Body of pancreas (tissue), 4 donors: ENCODE measurements at regions not wholly inside any gene's neighbourhood (a gene's known extent, or its start where the extent isn't known, plus 50 kb on each side); places are given as distances from the start of the nearest gene placed in this dataset.

Source experiments
- ATAC-seq: fragments of 150-250 bp; one replicate; pipeline ENCODE4 v1.9.1; 2016
- DNase-seq, 4 donors: peaks; one replicate each; pipeline ENCODE4 v3.0.0-alpha.2; 2019
- H3K27ac ChIP-seq, 4 donors: fragments of 200-600 bp; sonication (generic); 1 replicate in 3 of 4; 2 replicates in 1 of 4; pipeline versions ENCODE4 v1.5.1 to v1.6.1; 2016 to 2019; ENCODE audit warnings: mild to moderate bottlenecking in 1 of 4, mixed read lengths in 1 of 4, moderate library complexity in 1 of 4
- H3K27me3 ChIP-seq, 2 donors: fragments of 200-600 bp; sonication (generic); one replicate each; pipeline ENCODE4 v1.6.0; 2016; ENCODE audit warnings: mild to moderate bottlenecking in 1 of 2
- H3K36me3 ChIP-seq, 2 donors: fragments of 200-600 bp; sonication (generic); replicated peaks in 1 of 2; 2 replicates each; pipeline ENCODE4 v1.5.1; 2016; ENCODE audit warnings: low read depth in 2 of 2; ENCODE audit not compliant: insufficient read depth in 1 of 2
- H3K4me1 ChIP-seq: fragments of 200-600 bp; sonication (generic); one replicate; pipeline ENCODE4 v1.6.0; 2016
- H3K4me3 ChIP-seq, 2 donors: fragments of 200-600 bp; sonication (generic); 1 replicate in 1 of 2; 2 replicates in 1 of 2; pipeline ENCODE4 v1.5.1; 2016 to 2019
- H3K9me3 ChIP-seq, 3 donors: fragments of 200-600 bp; sonication (generic); 1 replicate in 2 of 3; 2 replicates in 1 of 3; pipeline ENCODE4 v1.5.1; 2016
- CTCF ChIP-seq, 7 experiments: fragments of 450-650 bp in 4 of 7; fragments of 200-600 bp in 3 of 7; sonication (generic) in 3 of 7; IDR thresholded peaks; one replicate each; pipeline ENCODE4 v1.5.1; 2016 to 2019; ENCODE audit warnings: antibody characterized with exemption in 7 of 7
- POLR2A ChIP-seq, 3 donors: fragments of 450-650 bp; IDR thresholded peaks; one replicate each; pipeline ENCODE4 v1.6.1; 2016; ENCODE audit warnings: antibody characterized with exemption in 3 of 3, mild to moderate bottlenecking in 2 of 3
- WGBS, 2 donors: methylation state at CpG; one replicate each; pipeline ENCODE4 v1.1.5; 2017; 5-methylcytosine and 5-hydroxymethylcytosine counted together
- intact Hi-C: fragments of 100-400 bp; cut with DNase I; formaldehyde crosslinking; loops from one replicate; pipeline ENCODE4 v1.15.1; 2023

DNA sequence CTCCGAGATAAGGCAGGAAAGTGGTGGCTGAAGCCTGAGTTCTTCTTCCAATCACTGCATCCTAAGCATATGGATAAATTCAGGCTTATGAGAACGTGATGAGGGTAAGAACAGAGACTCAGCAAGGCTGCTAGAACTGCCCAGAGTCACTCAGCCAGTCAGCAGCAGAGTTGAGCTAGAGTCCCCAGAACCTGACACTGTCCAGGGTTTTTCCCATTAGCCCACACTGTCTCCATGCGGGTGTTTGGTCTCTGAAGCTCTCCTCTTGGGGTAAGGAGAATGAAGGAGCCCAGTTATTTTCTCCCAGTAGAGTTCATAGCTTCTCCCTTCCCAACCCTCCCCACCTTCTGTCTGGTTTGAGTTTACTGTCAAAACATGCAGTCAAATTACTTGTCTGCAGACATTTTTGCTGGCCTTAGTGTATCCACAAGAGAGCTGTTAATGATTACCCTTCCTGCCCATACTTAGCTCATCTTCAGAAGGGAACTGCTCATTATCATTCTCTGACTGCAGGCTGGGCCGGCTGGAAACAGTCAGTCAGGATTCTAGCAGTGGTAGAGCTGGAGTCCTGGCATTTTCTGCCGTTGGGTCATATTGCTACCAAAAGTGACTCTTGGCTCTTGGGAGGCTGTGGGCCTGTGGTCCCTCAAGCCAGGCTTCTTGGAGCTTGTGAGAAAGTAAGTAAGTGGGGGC is 460.0 kb downstream of the HS3ST3B1 start:
- no peaks in the 10 kb centered on the region for H3K27me3 ChIP-seq
- TF ChIP-seq POLR2A (IDR thresholded peaks at IDR 0.05) = no peak
- no peak for TF ChIP-seq CTCF (IDR thresholded peaks at IDR 0.05)
- whole genome bisulfite sequencing, 2 donors = 61 to 63% methylated on average over 5 of the region's 5 CpGs
- intact Hi-C loops = no loop called here
- H3K4me1 ChIP-seq = peaks cover 20% of the 10 kb centered on the region
- ATAC-seq (no peak), DNase-seq (no peak)
- H3K9me3 ChIP-seq = no peaks in the 10 kb centered on the region
- H3K27ac ChIP-seq = no peak overlapping the region
- no peak overlapping the region for H3K4me3 ChIP-seq
- no peaks in the 10 kb centered on the region for H3K36me3 ChIP-seq

DNA sequence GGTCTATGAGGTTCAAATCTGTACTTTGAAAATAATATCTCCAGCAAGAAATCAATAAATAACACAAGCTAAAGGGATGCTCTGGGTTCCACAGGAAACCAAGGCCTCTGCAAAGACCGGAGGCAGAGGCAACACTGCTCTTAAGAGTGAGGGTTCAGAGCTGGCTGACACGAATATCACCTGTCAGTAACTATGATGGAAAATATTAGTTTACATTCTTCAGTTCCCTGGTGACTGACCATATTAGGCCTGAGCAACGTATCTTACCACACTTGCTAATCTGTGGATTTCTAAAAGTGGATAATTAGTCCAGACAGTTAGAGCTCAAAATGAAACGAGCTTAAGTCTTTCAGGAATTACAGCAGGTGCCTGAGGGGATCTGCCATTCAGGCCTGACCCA is 459.3 kb downstream of the HS3ST3B1 start:
- H3K36me3 ChIP-seq = no peaks in the 10 kb centered on the region
- intact Hi-C loops = no loop called here
- no peak overlapping the region for H3K4me3 ChIP-seq
- WGBS, 2 donors = 51 to 58% methylated on average over 4 of the region's 4 CpGs
- no peaks in the 10 kb centered on the region for H3K27me3 ChIP-seq
- peaks cover 20% of the 10 kb centered on the region for H3K4me1 ChIP-seq
- no peaks in the 10 kb centered on the region for H3K9me3 ChIP-seq
- ATAC-seq = no peak
- H3K27ac ChIP-seq = no peak overlapping the region
- DNase-seq = no peak
- no peak for TF ChIP-seq POLR2A (IDR thresholded peaks at IDR 0.05)
- no peak for TF ChIP-seq CTCF (IDR thresholded peaks at IDR 0.05)

DNA sequence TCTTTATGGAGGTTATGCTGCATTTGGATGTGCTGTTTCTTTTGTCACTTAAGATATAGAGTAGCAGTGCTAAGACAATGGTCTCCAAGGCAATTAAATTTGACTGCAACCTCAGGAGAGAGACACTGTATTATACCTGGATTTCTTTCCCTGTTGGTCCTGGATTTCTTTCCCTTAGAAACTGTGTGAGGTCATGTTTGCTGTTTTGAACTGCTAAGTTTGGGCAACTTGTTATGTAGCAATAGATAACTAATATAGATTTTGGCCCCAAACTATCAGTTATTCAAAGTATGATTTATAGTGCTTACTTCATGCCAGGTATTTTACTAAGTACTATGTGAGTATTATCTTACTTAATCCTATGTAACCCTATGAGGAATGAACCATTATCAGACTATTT is 458.4 kb downstream of the HS3ST3B1 start:
- no peak overlapping the region for H3K4me3 ChIP-seq
- no peaks in the 10 kb centered on the region for H3K36me3 ChIP-seq
- ATAC-seq = peak; percentile 72
- H3K9me3 ChIP-seq = no peaks in the 10 kb centered on the region
- intact Hi-C loops = no loop called here
- peaks cover 20% of the 10 kb centered on the region for H3K4me1 ChIP-seq
- TF ChIP-seq POLR2A (IDR thresholded peaks at IDR 0.05) = no peak
- TF ChIP-seq CTCF (IDR thresholded peaks at IDR 0.05) = no peak
- DNase-seq = no peak
- H3K27ac ChIP-seq = peak overlapping the region in 1 of 4 donors; percentile 25
- no peaks in the 10 kb centered on the region for H3K27me3 ChIP-seq

DNA sequence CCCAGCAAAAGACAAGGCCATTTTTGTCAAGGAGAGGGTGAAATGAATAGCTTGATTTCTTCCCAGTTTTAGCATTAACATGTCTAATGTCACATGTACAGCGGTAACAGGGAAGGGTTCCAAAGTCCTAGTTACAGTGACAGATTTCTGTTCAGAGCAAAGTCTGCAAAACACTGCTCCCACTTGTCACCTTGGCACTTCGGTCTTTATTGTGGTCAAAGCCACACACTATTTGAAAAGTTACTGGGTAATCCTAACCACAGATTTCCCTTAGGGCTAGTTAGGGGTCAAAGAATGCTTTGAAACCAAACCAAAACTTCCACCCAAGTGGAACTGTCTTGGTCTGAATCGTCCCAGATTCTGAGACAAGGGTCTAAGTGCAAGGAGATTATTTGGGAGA is 455.6 kb downstream of the HS3ST3B1 start:
- no peak for DNase-seq
- TF ChIP-seq CTCF (IDR thresholded peaks at IDR 0.05) = no peak
- no peak for TF ChIP-seq POLR2A (IDR thresholded peaks at IDR 0.05)
- Histone ChIP-seq H3K4me1 (peaks cover 20% of the 10 kb centered on the region), H3K36me3 (no peaks in the 10 kb centered on the region), H3K9me3 (no peaks in the 10 kb centered on the region), H3K27ac (no peak overlapping the region), H3K4me3 (no peak overlapping the region), H3K27me3 (no peaks in the 10 kb centered on the region)
- ATAC-seq = peak; percentile 42
- WGBS, 2 donors = 25 to 29% methylated on average over 3 of the region's 3 CpGs
- intact Hi-C loops = no loop called here

- 18 to 20% methylated on average over 1 of the region's 1 CpG for WGBS, 2 donors
- no peak for ATAC-seq
- Histone ChIP-seq H3K4me3 (no peak overlapping the region), H3K4me1 (peaks cover 10% of the 10 kb centered on the region), H3K36me3 (no peaks in the 10 kb centered on the region), H3K9me3 (no peaks in the 10 kb centered on the region), H3K27me3 (no peaks in the 10 kb centered on the region), H3K27ac (no peak overlapping the region)
- no peak for DNase-seq
- TF ChIP-seq CTCF (IDR thresholded peaks at IDR 0.05) (no peak), POLR2A (IDR thresholded peaks at IDR 0.05) (no peak)
- intact Hi-C loops = no loop called here
These were observed 454.1 kb downstream of the HS3ST3B1 start for GRCh38 chr17:14755002-14755401.
